Caco-2 (cell line): ENCODE measurements at regions not wholly inside any gene's neighbourhood (a gene's known extent, or its start where the extent isn't known, plus 50 kb on each side); places are given as distances from the start of the nearest gene placed in this dataset.

ENCODE experiments used
- BruUV-seq: library from RNA; stranded (reverse); fragments of 400-500 nt; replicated peaks from 2 replicates; lab custom pipeline; 2021; lab: Mats Ljungman, UMichigan
- CTCF ChIA-PET: fragments of 300-600 bp; sonication (Branson Sonifier 250); formaldehyde crosslinking; loops from one replicate; lab custom pipeline; 2022; ENCODE audit warnings: antibody characterized with exemption; lab: Charles Lee
- POLR2A ChIA-PET: fragments of 300-600 bp; sonication (Branson Sonifier 250); formaldehyde crosslinking; loops from one replicate; lab custom pipeline; 2022; ENCODE audit warnings: antibody characterized with exemption; lab: Charles Lee
- DNase-seq, 2 experiments: peaks; one replicate each; pipeline versions ENCODE4 v3.0.0 to v3.0.0-alpha.2; 2020 to 2022
- H3K27me3 ChIP-seq: replicated peaks from 2 replicates; pipeline ENCODE4 v1.6.0; 2011; ENCODE audit warnings: low read length; ENCODE audit not compliant: control insufficient read depth, insufficient read depth
- H3K36me3 ChIP-seq: 2 replicates; pipeline ENCODE4 v1.5.1; 2011; ENCODE audit warnings: low read length; ENCODE audit not compliant: control insufficient read depth, insufficient read depth
- H3K4me1 ChIP-seq: fragments of 250-450 bp; sonication (Bioruptor Pico); 2 replicates; pipeline ENCODE4 v1.5.1; 2020; ENCODE audit warnings: mild to moderate bottlenecking
- H3K4me3 ChIP-seq: 2 replicates; pipeline ENCODE4 v1.5.1; 2011; ENCODE audit warnings: low read depth, mild to moderate bottlenecking, control low read depth, low read length
- H3K9me3 ChIP-seq: fragments of 250-450 bp; sonication (Bioruptor Pico); 2 replicates; pipeline ENCODE4 v1.5.1; 2020; ENCODE audit warnings: mild to moderate bottlenecking, moderate library complexity
- H3K27ac Mint-ChIP-seq: one replicate; pipeline ENCODE4 v1.8.0; 2022; ENCODE audit warnings: mixed read lengths; ENCODE audit not compliant: unreplicated experiment
- H3K27me3 Mint-ChIP-seq: one replicate; pipeline ENCODE4 v1.8.0; 2022; ENCODE audit warnings: mixed read lengths; ENCODE audit not compliant: insufficient read depth, unreplicated experiment
- H3K36me3 Mint-ChIP-seq: one replicate; pipeline ENCODE4 v1.8.0; 2022; ENCODE audit warnings: mild to moderate bottlenecking, mixed read lengths; ENCODE audit not compliant: insufficient read depth, unreplicated experiment
- H3K4me1 Mint-ChIP-seq: one replicate; pipeline ENCODE4 v1.8.0; 2022; ENCODE audit warnings: low read depth, mixed read lengths; ENCODE audit not compliant: unreplicated experiment
- H3K4me3 Mint-ChIP-seq: one replicate; pipeline ENCODE4 v1.8.0; 2022; ENCODE audit warnings: mild to moderate bottlenecking, moderate library complexity, mixed read lengths; ENCODE audit not compliant: unreplicated experiment
- H3K9me3 Mint-ChIP-seq: one replicate; pipeline ENCODE4 v1.8.0; 2022; ENCODE audit warnings: mixed read lengths; ENCODE audit not compliant: unreplicated experiment
- CTCF ChIP-seq, 2 experiments: fragments of 200-600 bp in 1 of 2; IDR thresholded peaks; 1 replicate in 1 of 2; 2 replicates in 1 of 2; pipeline versions ENCODE4 v1.5.1 to v1.8.0; 2011 to 2022; ENCODE audit warnings: antibody characterized with exemption in 1 of 2, control low read depth in 1 of 2, inconsistent platforms in 1 of 2, low read depth in 1 of 2, low read length in 1 of 2, mild to moderate bottlenecking in 1 of 2, moderate library complexity in 1 of 2; ENCODE audit not compliant: insufficient read depth in 1 of 2, severe bottlenecking in 1 of 2, unreplicated experiment in 1 of 2
- intact Hi-C: fragments of 100-400 bp; cut with micrococcal nuclease; formaldehyde crosslinking; loops from one replicate; pipeline ENCODE4 v1.10.0; 2022; ENCODE audit not compliant: unreplicated experiment

- Histone ChIP-seq H3K4me1 (no peaks in the 10 kb centered on the region), H3K9me3 (no peaks in the 10 kb centered on the region), H3K36me3 (no peaks in the 10 kb centered on the region), H3K27me3 (no peaks in the 10 kb centered on the region), H3K4me3 (no peak overlapping the region)
- no peak for TF ChIP-seq CTCF (IDR thresholded peaks at IDR 0.05; ENCODE audit: insufficient read depth in 1 of 2, low read depth in 1 of 2, low read length in 1 of 2, severe bottlenecking in 1 of 2, unreplicated experiment in 1 of 2)
- Mint-ChIP-seq H3K36me3 (no peaks in the 10 kb centered on the region), H3K4me3 (no peak overlapping the region), H3K27me3 (no peaks in the 10 kb centered on the region), H3K4me1 (no peaks in the 10 kb centered on the region), H3K27ac (no peak overlapping the region), H3K9me3 (no peaks in the 10 kb centered on the region)
- ChIA-PET CTCF (interaction anchor here (0.6 kb wide), 1 partner anchor 1041 kb away, joined by 3 read pairs; no protein-coding TSS in a partner anchor), POLR2A (no interaction called here)
- DNase-seq: no peak
- BruUV-seq: no TSS peak
- intact Hi-C loops: no loop called here
Measured at GRCh38 chr7:13538669-13539068, 450.8 kb downstream of the ETV1 start.

- no peaks in the 10 kb centered on the region for H3K36me3 ChIP-seq
- no peaks in the 10 kb centered on the region for H3K9me3 ChIP-seq
- TF ChIP-seq CTCF (IDR thresholded peaks at IDR 0.05; ENCODE audit: insufficient read depth in 1 of 2, low read depth in 1 of 2, low read length in 1 of 2, severe bottlenecking in 1 of 2, unreplicated experiment in 1 of 2): no peak
- intact Hi-C loops: no loop called here
- Mint-ChIP-seq H3K4me3 (no peak overlapping the region), H3K27ac (no peak overlapping the region), H3K27me3 (no peaks in the 10 kb centered on the region), H3K4me1 (no peaks in the 10 kb centered on the region), H3K36me3 (no peaks in the 10 kb centered on the region), H3K9me3 (no peaks in the 10 kb centered on the region)
- DNase-seq: no peak
- no peaks in the 10 kb centered on the region for H3K27me3 ChIP-seq
- POLR2A ChIA-PET: no interaction called here
- CTCF ChIA-PET: no interaction called here
- no TSS peak for BruUV-seq
- H3K4me3 ChIP-seq: no peak overlapping the region
- H3K4me1 ChIP-seq: no peaks in the 10 kb centered on the region
Measured at GRCh38 chr7:13540429-13540828, 449.0 kb downstream of the ETV1 start.

- no TSS peak for BruUV-seq
- no peak overlapping the region for H3K4me3 Mint-ChIP-seq
- no peaks in the 10 kb centered on the region for H3K36me3 Mint-ChIP-seq
- H3K9me3 Mint-ChIP-seq: no peaks in the 10 kb centered on the region
- DNase-seq: no peak
- intact Hi-C loops: no loop called here
- CTCF ChIA-PET: no interaction called here
- H3K9me3 ChIP-seq: no peaks in the 10 kb centered on the region
- no peak overlapping the region for H3K27ac Mint-ChIP-seq
- no peaks in the 10 kb centered on the region for H3K4me1 Mint-ChIP-seq
- no peaks in the 10 kb centered on the region for H3K27me3 Mint-ChIP-seq
- H3K4me1 ChIP-seq: no peaks in the 10 kb centered on the region
- H3K27me3 ChIP-seq: no peaks in the 10 kb centered on the region
- no peak overlapping the region for H3K4me3 ChIP-seq
- no peaks in the 10 kb centered on the region for H3K36me3 ChIP-seq
- no peak for TF ChIP-seq CTCF (IDR thresholded peaks at IDR 0.05; ENCODE audit: insufficient read depth in 1 of 2, low read depth in 1 of 2, low read length in 1 of 2, severe bottlenecking in 1 of 2, unreplicated experiment in 1 of 2)
- POLR2A ChIA-PET: no interaction called here
Measured at GRCh38 chr7:13541326-13541725, 448.1 kb downstream of the ETV1 start.
